Astrocyte (in vitro differentiated cells and primary cell): ENCODE measurements at regions not wholly inside any gene's neighbourhood (a gene's known extent, or its start where the extent isn't known, plus 50 kb on each side); places are given as distances from the start of the nearest gene placed in this dataset.
"Not testable (repeated sequence)": the region's sequence is repeated elsewhere in the genome, so short reads cannot be mapped to it uniquely, and the experiment has no call there.

Source experiments
- DNase-seq: peaks from one replicate; pipeline ENCODE4 v3.0.0-alpha.2; 2010; ENCODE audit warnings: low read depth
- FAIRE-seq: peaks from 2 replicates; lab custom pipeline; 2011; peaks lifted over from hg19 to GRCh38; lab: Jason Lieb, UNC
- H2AFZ ChIP-seq: 2 replicates; pipeline ENCODE4 v1.6.0; 2012; ENCODE audit warnings: low read depth, low read length, inconsistent platforms
- H3K27ac ChIP-seq: 2 replicates; pipeline ENCODE4 v1.5.1; 2011; ENCODE audit warnings: low read depth, low read length, inconsistent platforms
- H3K27me3 ChIP-seq: 2 replicates; pipeline ENCODE4 v1.6.0; 2011; ENCODE audit warnings: low read length, inconsistent platforms; ENCODE audit not compliant: insufficient read depth
- H3K36me3 ChIP-seq: 2 replicates; pipeline ENCODE4 v1.5.1; 2011; ENCODE audit warnings: low read length, inconsistent platforms; ENCODE audit not compliant: insufficient read depth
- H3K4me1 ChIP-seq: 2 replicates; pipeline ENCODE4 v1.5.1; 2011; ENCODE audit warnings: low read length, inconsistent platforms; ENCODE audit not compliant: insufficient read depth
- H3K4me2 ChIP-seq: 2 replicates; pipeline ENCODE4 v1.6.0; 2012; ENCODE audit warnings: low read length, inconsistent platforms
- H3K4me3 ChIP-seq: 2 replicates; pipeline ENCODE4 v1.5.1; 2011; ENCODE audit warnings: low read depth, mild to moderate bottlenecking, low read length, inconsistent platforms; ENCODE audit not compliant: insufficient read depth
- H3K79me2 ChIP-seq: 2 replicates; pipeline ENCODE4 v1.6.0; 2012; ENCODE audit warnings: mild to moderate bottlenecking, low read length, inconsistent platforms; ENCODE audit not compliant: insufficient read depth
- H3K9ac ChIP-seq: 2 replicates; pipeline ENCODE4 v1.6.0; 2012; ENCODE audit warnings: mild to moderate bottlenecking, low read length, inconsistent platforms
- H3K9me3 ChIP-seq: 2 replicates; pipeline ENCODE4 v1.5.1; 2012; ENCODE audit warnings: low read depth, mild to moderate bottlenecking, low read length, inconsistent platforms; ENCODE audit not compliant: insufficient read depth
- H4K20me1 ChIP-seq: 2 replicates; pipeline ENCODE4 v1.6.0; 2012; ENCODE audit warnings: low read length, inconsistent platforms; ENCODE audit not compliant: insufficient read depth
- H3K27ac Mint-ChIP-seq: one replicate; pipeline ENCODE4 v1.8.0; 2021; ENCODE audit warnings: mild to moderate bottlenecking, mixed read lengths; ENCODE audit not compliant: unreplicated experiment
- H3K27me3 Mint-ChIP-seq: one replicate; pipeline ENCODE4 v1.8.0; 2021; ENCODE audit warnings: low read depth, mixed read lengths; ENCODE audit not compliant: unreplicated experiment
- H3K36me3 Mint-ChIP-seq: one replicate; pipeline ENCODE4 v1.8.0; 2021; ENCODE audit warnings: low read depth, mixed read lengths; ENCODE audit not compliant: unreplicated experiment
- H3K4me1 Mint-ChIP-seq: one replicate; pipeline ENCODE4 v1.8.0; 2021; ENCODE audit warnings: low read depth, mixed read lengths; ENCODE audit not compliant: unreplicated experiment
- H3K4me3 Mint-ChIP-seq: one replicate; pipeline ENCODE4 v1.8.0; 2021; ENCODE audit warnings: mild to moderate bottlenecking, moderate library complexity, mixed read lengths; ENCODE audit not compliant: unreplicated experiment
- H3K9me3 Mint-ChIP-seq: one replicate; pipeline ENCODE4 v1.8.0; 2021; ENCODE audit warnings: mild to moderate bottlenecking, mixed read lengths; ENCODE audit not compliant: unreplicated experiment
- CTCF ChIP-seq: IDR thresholded peaks from 2 replicates; pipeline ENCODE4 v1.5.1; 2011; ENCODE audit warnings: low read depth, mild to moderate bottlenecking, inconsistent platforms, low read length, moderate library complexity; ENCODE audit not compliant: insufficient read depth
- EZH2 ChIP-seq: IDR thresholded peaks from 2 replicates; pipeline ENCODE4 v1.6.1; 2012; ENCODE audit warnings: mild to moderate bottlenecking, low read length, inconsistent platforms; ENCODE audit not compliant: insufficient read depth

GRCh38 chr5:173391031-173391430 lies 62.8 kb upstream of the STC2 start:
- Mint-ChIP-seq H3K27ac (no peak overlapping the region), H3K27me3 (peaks cover 8% of the 10 kb centered on the region), H3K9me3 (peaks cover 9% of the 10 kb centered on the region), H3K4me3 (no peak overlapping the region), H3K36me3 (no peaks in the 10 kb centered on the region), H3K4me1 (peaks cover 8% of the 10 kb centered on the region)
- Histone ChIP-seq H3K27me3 (no peaks in the 10 kb centered on the region), H2AFZ (no peak overlapping the region), H3K27ac (no peak overlapping the region), H3K9ac (no peak overlapping the region), H4K20me1 (no peaks in the 10 kb centered on the region), H3K9me3 (peaks cover 4% of the 10 kb centered on the region), H3K79me2 (no peaks in the 10 kb centered on the region), H3K4me2 (no peak overlapping the region), H3K36me3 (no peaks in the 10 kb centered on the region), H3K4me3 (no peak overlapping the region), H3K4me1 (no peaks in the 10 kb centered on the region)
- DNase-seq (no peak), FAIRE-seq (no peak)
- TF ChIP-seq CTCF (no peak), EZH2 (no peak)

DNA sequence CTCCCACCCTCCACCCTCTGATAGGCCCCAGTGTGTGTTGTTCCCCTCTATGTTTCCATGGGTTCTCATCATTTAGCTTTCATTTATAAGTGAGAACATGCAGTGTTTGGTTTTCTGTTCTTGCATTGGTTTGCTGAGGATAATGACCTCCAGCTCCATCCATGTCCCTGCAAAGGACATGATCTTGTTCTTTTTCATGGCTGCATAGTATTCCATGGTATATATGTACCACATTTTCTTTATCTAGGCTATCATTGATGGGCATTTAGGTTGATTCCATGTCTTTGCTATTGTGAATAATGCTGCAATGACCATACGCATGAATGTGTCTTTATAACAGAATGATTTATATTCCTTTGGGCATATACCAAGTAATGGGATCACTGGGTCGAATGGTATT lies 59.1 kb upstream of the STC2 start:
- not testable (repeated sequence) for H3K27ac Mint-ChIP-seq, DNase-seq, H3K4me3 Mint-ChIP-seq

GRCh38 chr5:173385832-173386360 lies 57.7 kb upstream of the STC2 start:
- FAIRE-seq (no peak), DNase-seq (no peak)
- Mint-ChIP-seq H3K27ac (no peak overlapping the region), H3K36me3 (no peaks in the 10 kb centered on the region), H3K27me3 (peaks cover 26% of the 10 kb centered on the region), H3K4me3 (no peak overlapping the region), H3K4me1 (no peaks in the 10 kb centered on the region), H3K9me3 (no peaks in the 10 kb centered on the region)
- no peaks in the 10 kb centered on the region for H3K36me3 ChIP-seq
- H3K4me3 ChIP-seq, result no peak overlapping the region
- H3K4me1 ChIP-seq, result no peaks in the 10 kb centered on the region
- H3K27ac ChIP-seq, result no peak overlapping the region
- H3K9me3 ChIP-seq, result no peaks in the 10 kb centered on the region
- H3K4me2 ChIP-seq, result no peak overlapping the region
- H3K27me3 ChIP-seq, result no peaks in the 10 kb centered on the region
- TF ChIP-seq CTCF (no peak), EZH2 (no peak)
- H3K79me2 ChIP-seq, result no peaks in the 10 kb centered on the region
- H3K9ac ChIP-seq, result no peak overlapping the region
- no peak overlapping the region for H2AFZ ChIP-seq
- no peaks in the 10 kb centered on the region for H4K20me1 ChIP-seq

More for the DNA sequence above, 59.1 kb upstream of the STC2 start:
- H3K4me1 Mint-ChIP-seq, H3K9me3 ChIP-seq, H3K27me3 ChIP-seq, H3K4me2 ChIP-seq, H3K9me3 Mint-ChIP-seq, H3K9ac ChIP-seq, H3K79me2 ChIP-seq, H3K36me3 ChIP-seq, H3K4me1 ChIP-seq, H4K20me1 ChIP-seq, H3K4me3 ChIP-seq, H2AFZ ChIP-seq, H3K27ac ChIP-seq, FAIRE-seq, H3K36me3 Mint-ChIP-seq: not testable (repeated sequence)
- H3K27me3 Mint-ChIP-seq, result peaks cover 20% of the 10 kb centered on the region
